ENCODE measurements at regions not wholly inside any gene's neighbourhood (a gene's known extent, or its start where the extent isn't known, plus 50 kb on each side); places are given as distances from the start of the nearest gene placed in this dataset.

DNA sequence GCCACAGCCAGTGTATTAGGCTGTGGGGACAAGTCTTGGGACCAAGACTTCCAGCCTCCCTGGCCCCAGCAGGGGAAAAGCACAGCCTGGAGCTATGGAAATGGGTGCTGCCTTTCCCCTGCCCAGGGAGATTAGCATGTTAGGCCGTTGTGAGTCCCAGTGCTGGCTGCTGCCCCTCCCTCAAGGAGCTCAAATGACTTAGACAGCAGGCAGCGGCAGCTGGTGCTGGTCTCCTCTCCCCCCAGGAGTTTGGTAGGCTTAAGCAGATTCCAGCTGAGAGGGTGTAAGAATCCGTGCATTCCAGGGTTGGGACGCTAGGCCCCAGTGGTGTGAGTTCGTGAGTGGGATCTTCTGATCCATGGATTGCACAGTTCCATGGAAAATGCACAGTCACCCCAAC is 301.5 kb upstream of the PHF14 start:
- no peaks in the 10 kb centered on the region for H3K4me1 ChIP-seq (ENCODE audit: insufficient read depth)
- no peak overlapping the region for H3K27ac ChIP-seq
- no peaks in the 10 kb centered on the region for H4K20me1 ChIP-seq (ENCODE audit: insufficient read depth, poor library complexity, severe bottlenecking)
- no peak for TF ChIP-seq EZH2phosphoT487 (IDR thresholded peaks at IDR 0.05; ENCODE audit: low read depth, severe bottlenecking, unreplicated experiment)
- no peak for TF ChIP-seq CTCF (IDR thresholded peaks at IDR 0.05; ENCODE audit: poor library complexity)
- no peak for TF ChIP-seq EZH2 (IDR thresholded peaks at IDR 0.05; ENCODE audit: borderline replicate concordance)
- H3K79me2 ChIP-seq, result no peaks in the 10 kb centered on the region
- no peak overlapping the region for H3K4me2 ChIP-seq
- WGBS (ENCODE audit: low lambda C conversion rate, missing lambda C conversion rate), result 77% methylated on average over 5 of the region's 5 CpGs
- DNase-seq (ENCODE audit: low spot score), result no peak
- no peaks in the 10 kb centered on the region for H3K9me2 ChIP-seq (replicated peaks; ENCODE audit: insufficient read depth)
- H3K9me3 ChIP-seq (ENCODE audit: low read depth), result no peaks in the 10 kb centered on the region
- no peak overlapping the region for H3K4me3 ChIP-seq
- no peaks in the 10 kb centered on the region for H3K27me3 ChIP-seq
- H2AFZ ChIP-seq, result no peak overlapping the region
- H3K36me3 ChIP-seq (replicated peaks; ENCODE audit: insufficient read depth, low read depth), result no peaks in the 10 kb centered on the region

DNA sequence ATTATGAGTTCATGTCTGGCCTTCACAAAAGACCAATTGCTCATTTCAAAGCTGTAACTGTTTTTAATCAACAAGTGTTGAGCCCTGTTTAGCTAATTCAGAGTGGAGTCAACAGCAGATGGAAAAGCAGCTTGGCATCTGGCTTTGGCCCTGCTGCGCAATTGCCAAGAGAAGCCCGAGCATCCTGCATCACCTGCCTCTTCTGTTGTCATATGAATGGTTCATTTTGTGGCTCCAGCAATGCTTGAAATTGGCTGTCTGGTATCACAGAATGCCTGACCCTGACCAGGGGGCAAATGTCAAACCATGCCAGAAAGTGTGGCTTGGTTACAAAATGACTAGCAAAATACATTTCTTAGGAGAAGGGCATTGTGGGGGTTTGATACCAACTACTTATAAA is 296.5 kb upstream of the PHF14 start:
- Histone ChIP-seq H3K4me3 (no peak overlapping the region), H4K20me1 (ENCODE audit: insufficient read depth, poor library complexity, severe bottlenecking) (no peaks in the 10 kb centered on the region), H3K27ac (no peak overlapping the region), H3K27me3 (no peaks in the 10 kb centered on the region), H2AFZ (no peak overlapping the region), H3K9me3 (ENCODE audit: low read depth) (no peaks in the 10 kb centered on the region), H3K4me2 (no peak overlapping the region), H3K9me2 (replicated peaks; ENCODE audit: insufficient read depth) (no peaks in the 10 kb centered on the region), H3K4me1 (ENCODE audit: insufficient read depth) (no peaks in the 10 kb centered on the region), H3K79me2 (no peaks in the 10 kb centered on the region), H3K36me3 (replicated peaks; ENCODE audit: insufficient read depth, low read depth) (no peaks in the 10 kb centered on the region)
- 96% methylated on average over 2 of the region's 2 CpGs for WGBS (ENCODE audit: low lambda C conversion rate, missing lambda C conversion rate)
- DNase-seq (ENCODE audit: low spot score), result no peak
- TF ChIP-seq CTCF (IDR thresholded peaks at IDR 0.05; ENCODE audit: poor library complexity), result no peak
- TF ChIP-seq EZH2phosphoT487 (IDR thresholded peaks at IDR 0.05; ENCODE audit: low read depth, severe bottlenecking, unreplicated experiment), result no peak
- TF ChIP-seq EZH2 (IDR thresholded peaks at IDR 0.05; ENCODE audit: borderline replicate concordance), result no peak

GRCh38 chr7:10677668-10678232 is 295.9 kb upstream of the PHF14 start:
- Histone ChIP-seq H3K4me3 (no peak overlapping the region), H3K79me2 (no peaks in the 10 kb centered on the region), H4K20me1 (ENCODE audit: insufficient read depth, poor library complexity, severe bottlenecking) (no peaks in the 10 kb centered on the region), H3K36me3 (replicated peaks; ENCODE audit: insufficient read depth, low read depth) (no peaks in the 10 kb centered on the region), H3K27ac (no peak overlapping the region), H3K4me2 (no peak overlapping the region), H3K4me1 (ENCODE audit: insufficient read depth) (no peaks in the 10 kb centered on the region), H2AFZ (no peak overlapping the region), H3K9me3 (ENCODE audit: low read depth) (no peaks in the 10 kb centered on the region), H3K27me3 (no peaks in the 10 kb centered on the region), H3K9me2 (replicated peaks; ENCODE audit: insufficient read depth) (no peaks in the 10 kb centered on the region)
- TF ChIP-seq EZH2 (IDR thresholded peaks at IDR 0.05; ENCODE audit: borderline replicate concordance) (no peak), EZH2phosphoT487 (IDR thresholded peaks at IDR 0.05; ENCODE audit: low read depth, severe bottlenecking, unreplicated experiment) (no peak), CTCF (IDR thresholded peaks at IDR 0.05; ENCODE audit: poor library complexity) (no peak)
- DNase-seq (ENCODE audit: low spot score), result no peak
- WGBS (ENCODE audit: low lambda C conversion rate, missing lambda C conversion rate), result 97% methylated on average over 1 of the region's 1 CpG

- Histone ChIP-seq H2AFZ (no peak overlapping the region), H3K4me1 (ENCODE audit: insufficient read depth) (no peaks in the 10 kb centered on the region), H3K36me3 (replicated peaks; ENCODE audit: insufficient read depth, low read depth) (no peaks in the 10 kb centered on the region), H3K27ac (no peak overlapping the region), H3K27me3 (no peaks in the 10 kb centered on the region), H3K79me2 (no peaks in the 10 kb centered on the region), H3K9me3 (ENCODE audit: low read depth) (no peaks in the 10 kb centered on the region), H3K4me3 (no peak overlapping the region), H3K9me2 (replicated peaks; ENCODE audit: insufficient read depth) (no peaks in the 10 kb centered on the region), H3K4me2 (no peak overlapping the region), H4K20me1 (ENCODE audit: insufficient read depth, poor library complexity, severe bottlenecking) (no peaks in the 10 kb centered on the region)
- TF ChIP-seq EZH2 (IDR thresholded peaks at IDR 0.05; ENCODE audit: borderline replicate concordance) (no peak), EZH2phosphoT487 (IDR thresholded peaks at IDR 0.05; ENCODE audit: low read depth, severe bottlenecking, unreplicated experiment) (no peak), CTCF (IDR thresholded peaks at IDR 0.05; ENCODE audit: poor library complexity) (no peak)
- WGBS (ENCODE audit: low lambda C conversion rate, missing lambda C conversion rate), result 95% methylated on average over 5 of the region's 5 CpGs
- no peak for DNase-seq (ENCODE audit: low spot score)
Observed at GRCh38 chr7:10684606-10685005, 289.1 kb upstream of the PHF14 start.

Data from hepatocyte (in vitro differentiated cells).